RWPE2 (cell line): ENCODE measurements at regions not wholly inside any gene's neighbourhood (a gene's known extent, or its start where the extent isn't known, plus 50 kb on each side); places are given as distances from the start of the nearest gene placed in this dataset.
A peak's percentile ranks its signal among the peaks of the same experiment; 100 is the strongest.

Experiments used
- ATAC-seq: fragments of 200-7000 bp; cut with Tn5 transposase; 3 replicates; pipeline ENCODE4 v1.9.1; 2021; ENCODE audit warnings: low read depth
- DNase-seq: peaks from one replicate; pipeline ENCODE4 v3.0.0-alpha.2; 2020; ENCODE audit warnings: low spot score
- H3K27ac ChIP-seq: fragments of 450-650 bp; 2 replicates; pipeline ENCODE4 v1.5.1; 2017; ENCODE audit warnings: mild to moderate bottlenecking; ENCODE audit not compliant: poor library complexity, severe bottlenecking
- H3K27me3 ChIP-seq: fragments of 250-450 bp; sonication (Bioruptor Pico); 2 replicates; pipeline ENCODE4 v1.5.1; 2021; ENCODE audit warnings: mild to moderate bottlenecking, moderate library complexity; ENCODE audit not compliant: insufficient read depth, poor library complexity, severe bottlenecking
- H3K36me3 ChIP-seq: fragments of 250-450 bp; sonication (Bioruptor Pico); 2 replicates; pipeline ENCODE4 v1.5.1; 2020; ENCODE audit warnings: low read depth, mild to moderate bottlenecking, moderate library complexity
- H3K4me1 ChIP-seq: fragments of 250-450 bp; sonication (Bioruptor Pico); 2 replicates; pipeline ENCODE4 v1.5.1; 2021; ENCODE audit warnings: mild to moderate bottlenecking, moderate library complexity; ENCODE audit not compliant: insufficient read depth, poor library complexity, severe bottlenecking
- H3K4me3 ChIP-seq: fragments of 250-450 bp; sonication (Bioruptor Pico); 2 replicates; pipeline ENCODE4 v1.5.1; 2021; ENCODE audit warnings: mild to moderate bottlenecking, moderate library complexity; ENCODE audit not compliant: severe bottlenecking
- H3K9me3 ChIP-seq: fragments of 250-450 bp; sonication (Bioruptor Pico); 2 replicates; pipeline ENCODE4 v1.5.1; 2021; ENCODE audit warnings: mild to moderate bottlenecking, moderate library complexity; ENCODE audit not compliant: severe bottlenecking
- TF ChIP-seq, protein P1 (sequence below): fragments of 450-650 bp; IDR thresholded peaks from one replicate; pipeline ENCODE4 v1.5.1; 2017; ENCODE audit warnings: mild to moderate bottlenecking, moderate library complexity; ENCODE audit not compliant: poor library complexity, severe bottlenecking

DNA sequence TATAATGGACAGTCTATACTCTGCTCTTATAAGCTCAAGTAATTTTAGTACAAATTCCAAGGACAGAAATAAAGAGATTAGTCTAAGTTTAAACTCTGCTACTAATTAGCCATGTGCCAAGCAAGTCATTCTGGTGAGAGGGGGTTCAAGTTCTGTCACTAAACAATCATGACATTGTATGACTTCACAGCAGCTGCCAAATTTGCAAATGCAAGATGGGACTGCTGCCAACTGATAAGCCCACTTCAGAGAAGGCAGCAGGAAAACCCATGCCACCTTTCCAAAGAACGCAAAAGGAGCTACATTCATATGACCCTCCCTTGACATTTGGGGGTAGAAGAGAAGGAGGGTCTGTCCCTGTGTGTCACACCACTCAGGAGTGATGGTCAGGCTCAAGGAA is 60.7 kb upstream of the RFXAP start:
- TF ChIP-seq, protein P1, sequence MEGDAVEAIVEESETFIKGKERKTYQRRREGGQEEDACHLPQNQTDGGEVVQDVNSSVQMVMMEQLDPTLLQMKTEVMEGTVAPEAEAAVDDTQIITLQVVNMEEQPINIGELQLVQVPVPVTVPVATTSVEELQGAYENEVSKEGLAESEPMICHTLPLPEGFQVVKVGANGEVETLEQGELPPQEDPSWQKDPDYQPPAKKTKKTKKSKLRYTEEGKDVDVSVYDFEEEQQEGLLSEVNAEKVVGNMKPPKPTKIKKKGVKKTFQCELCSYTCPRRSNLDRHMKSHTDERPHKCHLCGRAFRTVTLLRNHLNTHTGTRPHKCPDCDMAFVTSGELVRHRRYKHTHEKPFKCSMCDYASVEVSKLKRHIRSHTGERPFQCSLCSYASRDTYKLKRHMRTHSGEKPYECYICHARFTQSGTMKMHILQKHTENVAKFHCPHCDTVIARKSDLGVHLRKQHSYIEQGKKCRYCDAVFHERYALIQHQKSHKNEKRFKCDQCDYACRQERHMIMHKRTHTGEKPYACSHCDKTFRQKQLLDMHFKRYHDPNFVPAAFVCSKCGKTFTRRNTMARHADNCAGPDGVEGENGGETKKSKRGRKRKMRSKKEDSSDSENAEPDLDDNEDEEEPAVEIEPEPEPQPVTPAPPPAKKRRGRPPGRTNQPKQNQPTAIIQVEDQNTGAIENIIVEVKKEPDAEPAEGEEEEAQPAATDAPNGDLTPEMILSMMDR, result no peak
- H3K4me3 ChIP-seq, result no peak overlapping the region
- DNase-seq (no peak), ATAC-seq (no peak)
- no peaks in the 10 kb centered on the region for H3K9me3 ChIP-seq
- no peak overlapping the region for H3K27ac ChIP-seq
- H3K4me1 ChIP-seq, result no peaks in the 10 kb centered on the region
- no peaks in the 10 kb centered on the region for H3K27me3 ChIP-seq
- H3K36me3 ChIP-seq, result no peaks in the 10 kb centered on the region

DNA sequence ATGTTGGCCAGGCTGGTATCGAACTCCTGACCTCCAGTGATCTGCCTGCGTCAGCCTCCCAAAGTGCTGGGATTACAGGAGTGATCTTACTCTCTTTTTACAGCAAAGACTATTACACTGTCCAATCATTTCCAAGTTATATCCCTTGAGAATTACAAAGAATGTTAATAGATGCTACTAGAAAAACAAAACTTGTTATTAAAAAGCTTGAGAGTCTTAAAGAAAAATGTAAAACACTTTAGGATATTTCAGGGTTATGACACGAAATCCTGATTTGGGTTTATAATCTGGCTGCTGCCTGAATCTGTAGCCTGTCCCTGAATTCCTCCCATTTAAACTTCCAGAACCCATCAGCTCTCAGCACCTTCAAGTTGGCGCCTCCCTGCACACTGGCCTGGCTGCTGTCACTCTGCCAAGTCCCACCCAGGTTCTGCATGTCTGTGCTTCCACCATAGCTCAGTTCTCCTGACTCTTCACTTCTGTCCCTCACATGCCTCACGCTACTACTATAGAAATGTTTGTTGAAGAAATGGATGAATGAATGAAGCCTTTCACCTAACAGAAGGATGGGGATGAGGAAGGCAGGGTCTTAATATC is 55.8 kb upstream of the RFXAP start:
- DNase-seq (no peak), ATAC-seq (no peak)
- TF ChIP-seq, protein P1, result no peak
- Histone ChIP-seq H3K27ac (no peak overlapping the region), H3K4me1 (peaks cover 5% of the 10 kb centered on the region), H3K27me3 (no peaks in the 10 kb centered on the region), H3K36me3 (no peaks in the 10 kb centered on the region), H3K9me3 (no peaks in the 10 kb centered on the region), H3K4me3 (no peak overlapping the region)

DNA sequence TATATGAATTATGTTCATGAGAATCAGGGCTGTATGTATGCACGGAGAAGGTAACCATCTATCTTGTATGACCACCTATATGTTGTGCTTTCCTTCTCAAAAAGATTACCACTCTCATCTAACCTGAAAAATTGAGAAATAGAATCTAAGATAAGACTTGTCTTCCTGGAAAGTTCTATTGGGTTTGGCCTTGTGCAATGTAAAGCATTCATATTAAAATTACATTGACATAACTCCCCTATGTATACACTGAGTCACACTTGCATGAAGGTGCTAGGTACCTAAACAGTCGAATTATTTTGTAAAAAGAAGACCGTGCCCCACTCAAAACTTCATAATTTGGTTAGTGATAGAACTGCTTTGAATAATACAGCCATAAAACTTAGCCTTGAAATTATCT is 54.5 kb upstream of the RFXAP start:
- no peaks in the 10 kb centered on the region for H3K36me3 ChIP-seq
- TF ChIP-seq, protein P1, result no peak
- no peak for DNase-seq
- no peaks in the 10 kb centered on the region for H3K9me3 ChIP-seq
- no peak overlapping the region for H3K4me3 ChIP-seq
- no peaks in the 10 kb centered on the region for H3K27me3 ChIP-seq
- no peak overlapping the region for H3K27ac ChIP-seq
- H3K4me1 ChIP-seq, result peaks cover 5% of the 10 kb centered on the region
- no peak; the same call in 2 of the 3 replicates for ATAC-seq

DNA sequence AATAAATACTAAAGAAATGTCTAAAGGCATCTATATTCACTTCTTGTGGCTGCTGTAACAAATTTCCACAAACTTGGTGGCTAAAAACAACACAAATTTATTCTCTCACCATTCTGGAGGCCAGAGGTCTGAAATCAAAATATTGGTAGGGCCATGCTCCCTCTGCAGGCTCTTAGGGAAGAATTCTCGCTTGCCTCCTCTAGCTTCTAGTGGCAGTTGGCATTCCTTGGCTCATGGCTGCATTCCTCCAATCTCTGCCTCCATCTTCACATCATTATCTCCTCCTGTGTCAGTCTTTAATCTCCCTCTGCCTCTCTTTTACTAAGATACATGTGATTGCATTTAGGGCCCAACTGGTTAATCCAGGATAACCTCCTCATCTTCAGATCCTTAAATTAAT is 54.1 kb upstream of the RFXAP start:
- DNase-seq (no peak), ATAC-seq (no peak)
- Histone ChIP-seq H3K36me3 (no peaks in the 10 kb centered on the region), H3K4me1 (peaks cover 5% of the 10 kb centered on the region), H3K9me3 (no peaks in the 10 kb centered on the region), H3K4me3 (no peak overlapping the region), H3K27ac (no peak overlapping the region), H3K27me3 (no peaks in the 10 kb centered on the region)
- TF ChIP-seq, protein P1, result no peak

DNA sequence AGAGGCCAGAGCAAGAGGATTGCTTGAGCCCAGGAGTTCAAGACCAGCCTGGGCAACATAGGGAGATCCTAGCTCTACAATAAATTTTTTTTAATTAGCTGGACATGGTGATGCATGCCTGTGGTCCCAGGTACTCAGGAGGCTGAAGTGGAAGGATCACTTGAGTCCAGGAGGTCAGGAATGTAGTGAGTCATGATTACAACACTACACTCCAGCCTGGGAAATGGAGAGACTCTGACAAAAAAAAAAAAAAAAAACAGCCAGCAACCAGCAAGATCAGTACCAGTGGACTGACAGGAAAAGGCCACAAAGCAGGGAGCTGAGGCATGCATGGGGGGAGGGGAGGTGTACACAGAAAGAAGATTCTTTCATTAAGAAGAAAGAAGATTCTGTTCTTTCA is 52.7 kb upstream of the RFXAP start:
- peaks cover 5% of the 10 kb centered on the region for H3K4me1 ChIP-seq
- H3K4me3 ChIP-seq, result no peak overlapping the region
- TF ChIP-seq, protein P1, result no peak
- no peaks in the 10 kb centered on the region for H3K9me3 ChIP-seq
- ATAC-seq (peak; percentile 51; the same call in 2 of the 3 replicates), DNase-seq (no peak)
- no peaks in the 10 kb centered on the region for H3K27me3 ChIP-seq
- H3K27ac ChIP-seq, result no peak overlapping the region
- no peaks in the 10 kb centered on the region for H3K36me3 ChIP-seq
